PFSK-1 (cell line): ENCODE measurements at regions not wholly inside any gene's neighbourhood (a gene's known extent, or its start where the extent isn't known, plus 50 kb on each side); places are given as distances from the start of the nearest gene placed in this dataset.

Experiments used
- POLR2AphosphoS5 ChIP-seq: IDR thresholded peaks from 2 replicates; pipeline ENCODE4 v1.6.1; 2012; ENCODE audit warnings: low read depth, mild to moderate bottlenecking, control low read depth, low read length, moderate library complexity
- SIN3A ChIP-seq: IDR thresholded peaks from 2 replicates; pipeline ENCODE4 v1.6.1; 2012; ENCODE audit warnings: mild to moderate bottlenecking, low read length, moderate library complexity, borderline replicate concordance; ENCODE audit not compliant: insufficient read depth
- TAF1 ChIP-seq: IDR thresholded peaks from 2 replicates; pipeline ENCODE4 v1.6.1; 2012; ENCODE audit warnings: low read length, control low read depth, borderline replicate concordance; ENCODE audit not compliant: insufficient read depth
- TF ChIP-seq, protein P1 (sequence below), 2 experiments: IDR thresholded peaks; 2 replicates each; pipeline versions ENCODE4 v1.6.1 to v1.8.0; 2011 to 2012; ENCODE audit warnings: low read depth in 2 of 2, low read length in 2 of 2, control low read depth in 1 of 2, inconsistent platforms in 1 of 2, mild to moderate bottlenecking in 1 of 2, moderate library complexity in 1 of 2; ENCODE audit not compliant: insufficient read depth in 1 of 2

DNA sequence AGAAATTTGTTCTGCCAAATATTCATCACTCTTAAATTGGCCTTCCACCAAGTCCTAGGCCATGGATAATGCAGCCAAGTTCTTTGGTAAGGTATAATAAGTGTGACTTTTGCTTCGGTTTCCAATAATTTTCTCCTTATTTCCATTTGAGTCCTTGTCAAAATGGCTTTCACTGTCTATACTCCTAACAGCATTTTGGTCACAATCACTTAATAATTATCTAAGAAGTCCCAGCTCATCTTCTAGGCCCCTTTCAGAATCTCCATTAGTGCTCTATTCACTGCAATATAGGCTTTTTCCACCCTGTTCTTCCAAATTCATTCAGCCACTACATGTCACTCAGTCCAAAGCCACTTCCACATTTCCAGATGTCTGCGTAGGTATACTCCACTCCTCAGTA is 51.0 kb upstream of the SPIN4 start:
- TF ChIP-seq SIN3A (no peak), TAF1 (no peak), POLR2AphosphoS5 (no peak)
- TF ChIP-seq, protein P1, sequence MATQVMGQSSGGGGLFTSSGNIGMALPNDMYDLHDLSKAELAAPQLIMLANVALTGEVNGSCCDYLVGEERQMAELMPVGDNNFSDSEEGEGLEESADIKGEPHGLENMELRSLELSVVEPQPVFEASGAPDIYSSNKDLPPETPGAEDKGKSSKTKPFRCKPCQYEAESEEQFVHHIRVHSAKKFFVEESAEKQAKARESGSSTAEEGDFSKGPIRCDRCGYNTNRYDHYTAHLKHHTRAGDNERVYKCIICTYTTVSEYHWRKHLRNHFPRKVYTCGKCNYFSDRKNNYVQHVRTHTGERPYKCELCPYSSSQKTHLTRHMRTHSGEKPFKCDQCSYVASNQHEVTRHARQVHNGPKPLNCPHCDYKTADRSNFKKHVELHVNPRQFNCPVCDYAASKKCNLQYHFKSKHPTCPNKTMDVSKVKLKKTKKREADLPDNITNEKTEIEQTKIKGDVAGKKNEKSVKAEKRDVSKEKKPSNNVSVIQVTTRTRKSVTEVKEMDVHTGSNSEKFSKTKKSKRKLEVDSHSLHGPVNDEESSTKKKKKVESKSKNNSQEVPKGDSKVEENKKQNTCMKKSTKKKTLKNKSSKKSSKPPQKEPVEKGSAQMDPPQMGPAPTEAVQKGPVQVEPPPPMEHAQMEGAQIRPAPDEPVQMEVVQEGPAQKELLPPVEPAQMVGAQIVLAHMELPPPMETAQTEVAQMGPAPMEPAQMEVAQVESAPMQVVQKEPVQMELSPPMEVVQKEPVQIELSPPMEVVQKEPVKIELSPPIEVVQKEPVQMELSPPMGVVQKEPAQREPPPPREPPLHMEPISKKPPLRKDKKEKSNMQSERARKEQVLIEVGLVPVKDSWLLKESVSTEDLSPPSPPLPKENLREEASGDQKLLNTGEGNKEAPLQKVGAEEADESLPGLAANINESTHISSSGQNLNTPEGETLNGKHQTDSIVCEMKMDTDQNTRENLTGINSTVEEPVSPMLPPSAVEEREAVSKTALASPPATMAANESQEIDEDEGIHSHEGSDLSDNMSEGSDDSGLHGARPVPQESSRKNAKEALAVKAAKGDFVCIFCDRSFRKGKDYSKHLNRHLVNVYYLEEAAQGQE (IDR thresholded peaks at IDR 0.05; ENCODE audit: insufficient read depth in 1 of 2, low read depth in 2 of 2, low read length in 2 of 2) = no peak
